HUES48 (cell line): ENCODE measurements at regions not wholly inside any gene's neighbourhood (a gene's known extent, or its start where the extent isn't known, plus 50 kb on each side); places are given as distances from the start of the nearest gene placed in this dataset.

Experiments
- H3K27ac ChIP-seq: one replicate; pipeline ENCODE4 v1.7.0; 2013; ENCODE audit warnings: low read depth, low read length, inconsistent platforms
- H3K27me3 ChIP-seq: 2 replicates; pipeline ENCODE4 v1.6.1; 2013; ENCODE audit warnings: mild to moderate bottlenecking, low read length; ENCODE audit not compliant: control insufficient read depth, insufficient read depth
- H3K36me3 ChIP-seq: 2 replicates; pipeline ENCODE4 v1.6.1; 2013; ENCODE audit warnings: low read length; ENCODE audit not compliant: control insufficient read depth, insufficient read depth
- H3K4me1 ChIP-seq: 2 replicates; pipeline ENCODE4 v1.6.1; 2013; ENCODE audit warnings: mild to moderate bottlenecking, low read length; ENCODE audit not compliant: control insufficient read depth, insufficient read depth
- H3K4me3 ChIP-seq: 2 replicates; pipeline ENCODE4 v1.5.1; 2013; ENCODE audit warnings: mild to moderate bottlenecking, low read depth, low read length
- H3K9ac ChIP-seq: 2 replicates; pipeline ENCODE4 v1.6.1; 2013; ENCODE audit warnings: mild to moderate bottlenecking, low read depth, low read length, moderate library complexity
- H3K9me3 ChIP-seq: 2 replicates; pipeline ENCODE4 v1.6.1; 2013; ENCODE audit warnings: low read length; ENCODE audit not compliant: control insufficient read depth, insufficient read depth

DNA sequence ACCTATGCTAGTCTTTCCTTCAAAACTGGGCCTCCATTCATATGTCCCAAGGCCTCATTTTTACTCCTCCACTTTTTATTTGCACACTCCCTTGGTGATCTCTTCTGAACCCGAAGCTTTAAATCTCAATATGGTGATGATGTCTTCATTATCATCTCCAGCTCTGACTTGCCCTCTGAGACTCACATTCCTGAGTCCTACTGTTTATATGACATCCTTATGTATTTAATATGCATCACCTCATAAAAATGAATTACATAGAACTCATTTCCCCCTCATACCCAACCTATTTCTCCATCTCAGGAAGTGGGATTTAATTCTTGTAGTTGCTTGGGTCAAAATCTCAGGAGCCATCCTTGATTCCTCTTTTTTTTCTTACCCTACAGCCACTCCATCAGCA is 473.0 kb downstream of the EBF1 start:
- Histone ChIP-seq H3K27me3 (no peaks in the 10 kb centered on the region), H3K4me3 (no peak overlapping the region), H3K36me3 (no peaks in the 10 kb centered on the region), H3K9me3 (no peaks in the 10 kb centered on the region), H3K9ac (no peak overlapping the region), H3K4me1 (no peaks in the 10 kb centered on the region), H3K27ac (no peak overlapping the region)

DNA sequence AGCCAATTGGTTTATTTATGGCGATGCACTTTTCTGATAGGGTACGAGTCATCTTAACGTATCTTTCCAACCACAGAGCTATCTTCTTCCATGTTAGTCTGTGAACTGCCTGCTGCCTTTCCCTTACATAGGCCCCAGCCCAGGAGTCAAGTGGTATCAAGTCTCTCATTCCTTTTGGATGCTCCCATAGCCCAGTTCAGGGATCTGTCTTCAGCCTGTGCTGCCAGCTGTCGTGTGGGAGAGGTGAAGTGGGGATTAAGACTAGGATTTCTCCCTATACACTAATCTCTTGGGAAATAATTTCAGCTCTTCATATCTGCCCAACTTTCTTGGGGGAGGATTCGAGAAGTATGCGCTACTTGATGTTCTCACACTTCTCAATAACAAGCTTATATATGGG is 475.7 kb downstream of the EBF1 start:
- H3K4me3 ChIP-seq = no peak overlapping the region
- no peaks in the 10 kb centered on the region for H3K36me3 ChIP-seq
- H3K4me1 ChIP-seq = no peaks in the 10 kb centered on the region
- no peaks in the 10 kb centered on the region for H3K9me3 ChIP-seq
- H3K27ac ChIP-seq = no peak overlapping the region
- H3K27me3 ChIP-seq = no peaks in the 10 kb centered on the region
- no peak overlapping the region for H3K9ac ChIP-seq

DNA sequence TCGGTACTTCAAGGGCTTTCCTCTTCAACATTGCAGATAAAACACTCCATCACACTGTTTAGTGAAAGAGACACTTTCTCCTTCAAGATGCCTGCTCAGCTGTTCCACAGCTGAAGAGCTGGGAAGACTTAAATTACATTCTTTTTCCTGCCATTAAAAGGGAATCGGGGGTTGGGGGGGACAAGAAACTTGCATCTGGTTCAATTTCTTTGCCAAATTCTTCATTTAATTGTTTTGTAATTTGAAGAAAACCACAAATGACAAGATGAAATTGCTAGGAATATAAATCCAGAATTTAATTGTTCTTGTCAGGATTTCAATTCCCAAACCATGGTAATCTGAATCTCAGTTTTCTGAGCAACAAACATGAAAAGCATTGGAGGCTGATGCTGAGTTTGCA is 478.3 kb downstream of the EBF1 start:
- Histone ChIP-seq H3K9me3 (no peaks in the 10 kb centered on the region), H3K27ac (no peak overlapping the region), H3K9ac (no peak overlapping the region), H3K4me3 (no peak overlapping the region), H3K4me1 (no peaks in the 10 kb centered on the region), H3K27me3 (no peaks in the 10 kb centered on the region), H3K36me3 (no peaks in the 10 kb centered on the region)

DNA sequence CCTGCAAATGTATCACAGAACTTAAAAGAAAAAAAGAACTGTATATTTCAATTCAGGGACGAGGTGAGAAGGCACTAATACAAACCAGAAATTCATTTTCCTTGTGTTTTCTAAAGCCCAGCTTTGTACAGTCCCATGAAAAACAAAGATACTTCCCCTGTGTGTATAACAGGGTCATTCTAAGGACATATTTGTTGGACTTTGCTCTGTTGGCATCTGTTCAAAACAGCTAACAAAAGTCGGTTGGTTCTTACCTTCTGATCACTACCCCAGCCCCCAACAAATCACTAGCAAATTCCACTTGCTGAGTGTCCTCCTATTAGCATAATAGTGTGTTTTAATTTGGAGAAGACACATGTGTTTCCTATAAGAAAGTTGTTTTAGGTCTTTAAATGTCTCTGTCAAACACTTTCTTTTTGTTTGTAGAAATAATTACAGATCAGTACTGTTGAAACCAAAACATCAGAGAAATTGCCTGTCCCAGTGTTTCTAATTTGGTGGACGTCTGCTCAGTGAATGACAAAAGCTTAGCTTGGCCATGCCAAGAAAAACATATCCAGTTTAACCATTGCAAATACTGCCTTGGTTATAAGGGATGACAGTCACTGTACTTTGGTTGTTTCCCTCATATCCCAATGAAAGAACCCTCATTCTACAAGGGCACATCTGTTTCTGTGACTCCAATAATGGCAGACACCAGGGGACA is 480.5 kb downstream of the EBF1 start:
- H3K27ac ChIP-seq = no peak overlapping the region
- H3K4me1 ChIP-seq = no peaks in the 10 kb centered on the region
- H3K9ac ChIP-seq = no peak overlapping the region
- no peaks in the 10 kb centered on the region for H3K9me3 ChIP-seq
- no peaks in the 10 kb centered on the region for H3K27me3 ChIP-seq
- H3K4me3 ChIP-seq = no peak overlapping the region
- H3K36me3 ChIP-seq = no peaks in the 10 kb centered on the region

DNA sequence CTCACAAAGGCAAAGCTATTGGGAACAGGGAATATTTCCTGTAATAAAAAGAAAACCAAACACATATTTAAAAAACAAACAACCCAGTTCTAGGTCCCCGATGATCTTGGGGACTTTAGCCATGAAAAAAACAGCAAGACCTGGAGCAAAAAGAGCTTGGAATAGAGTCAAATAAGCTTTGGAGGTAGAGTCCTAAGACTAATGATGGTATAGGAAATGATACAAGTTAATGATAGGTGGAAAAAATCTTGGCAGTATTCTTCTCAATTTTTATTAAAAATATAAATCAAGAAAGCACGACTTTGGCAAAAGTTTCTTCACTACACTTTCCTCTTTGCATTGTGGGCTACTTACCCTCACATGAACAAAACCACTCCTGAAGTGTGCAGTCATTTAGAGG is 481.5 kb downstream of the EBF1 start:
- no peak overlapping the region for H3K4me3 ChIP-seq
- H3K9ac ChIP-seq = no peak overlapping the region
- no peaks in the 10 kb centered on the region for H3K27me3 ChIP-seq
- H3K36me3 ChIP-seq = no peaks in the 10 kb centered on the region
- H3K27ac ChIP-seq = no peak overlapping the region
- H3K9me3 ChIP-seq = no peaks in the 10 kb centered on the region
- no peaks in the 10 kb centered on the region for H3K4me1 ChIP-seq

DNA sequence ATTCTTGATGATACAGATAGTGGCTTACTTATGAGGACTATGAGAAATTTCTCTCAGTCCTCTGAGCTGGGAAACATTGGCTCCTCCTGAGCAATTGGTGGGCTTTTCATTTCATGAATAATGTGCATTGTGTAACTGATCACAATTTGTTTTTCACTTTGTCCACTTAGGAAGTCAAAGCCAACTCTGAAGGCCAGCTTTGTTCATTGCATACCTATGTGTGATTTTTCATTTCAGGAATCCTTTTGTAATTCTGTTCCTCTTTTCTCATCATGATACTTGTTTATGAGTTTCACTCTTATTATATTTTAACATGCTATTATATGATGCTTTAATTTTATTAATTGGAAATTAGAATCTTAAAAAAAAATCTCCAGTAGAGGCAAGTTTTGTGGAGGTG is 483.0 kb downstream of the EBF1 start:
- no peak overlapping the region for H3K27ac ChIP-seq

DNA sequence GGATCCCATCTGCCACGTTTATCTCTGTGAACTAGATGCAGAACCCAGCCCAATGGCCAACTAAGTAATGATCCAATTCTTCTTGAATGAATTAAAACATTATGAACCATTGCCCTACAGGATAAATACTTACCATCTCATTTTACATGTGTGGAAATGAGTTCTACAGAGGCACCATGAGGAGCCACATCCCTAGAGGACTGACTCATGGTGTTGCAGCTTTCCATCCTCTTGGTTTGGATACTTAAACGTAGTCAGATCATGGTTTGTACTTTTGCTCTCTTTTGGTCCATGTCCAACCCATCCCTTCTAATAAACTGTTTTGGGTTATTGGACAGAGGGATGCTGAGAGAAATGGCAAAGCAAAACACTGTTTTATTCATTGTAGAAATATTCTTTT is 484.8 kb downstream of the EBF1 start:
- Histone ChIP-seq H3K27ac (no peak overlapping the region), H3K36me3 (no peaks in the 10 kb centered on the region), H3K27me3 (no peaks in the 10 kb centered on the region), H3K4me1 (peaks cover under 1% of the 10 kb centered on the region; the same call in 1 of the 2 replicates), H3K9me3 (no peaks in the 10 kb centered on the region), H3K9ac (no peak overlapping the region), H3K4me3 (no peak overlapping the region)

More for the DNA sequence above, 483.0 kb downstream of the EBF1 start:
- no peaks in the 10 kb centered on the region for H3K36me3 ChIP-seq
- H3K9ac ChIP-seq = no peak overlapping the region
- no peak overlapping the region for H3K4me3 ChIP-seq
- no peaks in the 10 kb centered on the region for H3K9me3 ChIP-seq
- no peaks in the 10 kb centered on the region for H3K27me3 ChIP-seq
- no peaks in the 10 kb centered on the region for H3K4me1 ChIP-seq

DNA sequence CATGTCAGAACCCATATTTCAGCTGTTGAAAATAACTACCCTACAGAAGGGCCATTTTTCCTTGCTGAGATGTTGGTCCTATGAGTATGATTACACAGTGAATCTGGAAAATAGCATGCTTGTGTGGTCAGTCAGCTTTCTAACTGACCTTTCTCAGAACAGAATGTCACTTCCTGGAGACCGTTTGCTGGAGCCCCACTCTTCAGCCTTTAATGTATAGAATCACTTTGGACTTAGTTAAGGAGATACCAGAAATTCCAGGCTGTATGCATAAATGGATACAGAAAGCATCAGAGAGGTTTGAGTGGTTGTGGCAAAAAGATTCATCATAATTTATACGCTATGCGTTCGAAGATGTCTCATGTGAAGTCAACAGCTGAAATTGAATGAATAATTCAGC is 488.1 kb downstream of the EBF1 start:
- no peaks in the 10 kb centered on the region for H3K27me3 ChIP-seq
- no peak overlapping the region for H3K4me3 ChIP-seq
- no peak overlapping the region for H3K27ac ChIP-seq
- no peak overlapping the region for H3K9ac ChIP-seq
- H3K9me3 ChIP-seq = no peaks in the 10 kb centered on the region
- no peaks in the 10 kb centered on the region for H3K36me3 ChIP-seq
- H3K4me1 ChIP-seq = peaks cover 8% of the 10 kb centered on the region; the same call in 1 of the 2 replicates

DNA sequence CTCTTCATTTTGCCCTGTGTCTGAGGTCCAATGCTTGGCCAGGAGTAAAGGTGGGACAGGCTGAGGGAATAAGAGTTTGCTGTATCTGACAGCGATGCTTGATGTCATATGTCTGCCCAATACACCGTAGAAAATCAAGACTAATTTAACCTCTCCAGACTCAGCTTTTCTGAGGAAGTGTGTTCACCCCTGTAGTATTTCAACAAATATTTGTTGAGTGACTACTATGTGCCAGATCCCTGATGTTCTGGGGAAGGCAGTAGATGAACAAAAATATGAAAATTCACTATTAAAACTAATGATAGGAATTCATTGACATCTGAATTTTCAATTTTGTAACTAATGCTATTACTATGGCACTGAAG is 489.7 kb downstream of the EBF1 start:
- H3K4me1 ChIP-seq = peaks cover 8% of the 10 kb centered on the region; the same call in 1 of the 2 replicates
- no peak overlapping the region for H3K9ac ChIP-seq
- H3K36me3 ChIP-seq = no peaks in the 10 kb centered on the region
- H3K27me3 ChIP-seq = no peaks in the 10 kb centered on the region
- H3K27ac ChIP-seq = no peak overlapping the region
- H3K9me3 ChIP-seq = no peaks in the 10 kb centered on the region
- no peak overlapping the region for H3K4me3 ChIP-seq

DNA sequence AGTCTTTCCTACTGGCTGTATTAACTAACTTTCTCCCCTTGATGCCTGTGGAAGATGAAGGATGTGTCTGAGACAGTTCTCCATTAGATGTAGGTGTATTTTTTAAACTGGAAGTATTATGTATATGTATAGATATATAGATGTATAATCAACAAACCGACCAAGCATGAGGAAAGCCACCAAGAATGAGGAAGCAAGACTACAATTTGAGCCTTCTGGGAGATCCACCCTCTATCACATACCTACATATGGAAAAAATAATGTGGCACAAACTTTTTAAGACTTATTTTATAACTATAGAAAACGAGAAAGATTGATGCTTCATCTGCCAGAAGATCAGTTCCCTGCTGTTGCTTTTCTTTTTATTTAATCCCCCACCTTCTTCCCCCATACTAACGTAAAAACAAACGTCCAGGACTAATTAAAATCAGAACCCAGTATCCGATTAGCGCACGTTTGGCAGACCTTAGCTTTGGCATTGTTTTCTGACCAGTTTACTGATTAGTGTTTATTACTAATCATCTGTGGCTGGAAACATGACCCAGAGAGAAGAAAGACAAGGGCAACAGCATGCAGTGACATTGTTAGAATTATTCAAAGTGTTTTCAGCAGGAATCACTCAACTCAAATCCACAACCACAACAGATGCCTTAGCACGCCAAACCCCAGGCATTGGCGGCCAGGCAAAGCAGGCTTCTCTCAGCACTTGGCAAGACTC is 490.2 kb downstream of the EBF1 start:
- Histone ChIP-seq H3K4me1 (peaks cover 8% of the 10 kb centered on the region; the same call in 1 of the 2 replicates), H3K36me3 (no peaks in the 10 kb centered on the region), H3K4me3 (no peak overlapping the region), H3K9ac (no peak overlapping the region), H3K9me3 (no peaks in the 10 kb centered on the region), H3K27ac (no peak overlapping the region), H3K27me3 (no peaks in the 10 kb centered on the region)

DNA sequence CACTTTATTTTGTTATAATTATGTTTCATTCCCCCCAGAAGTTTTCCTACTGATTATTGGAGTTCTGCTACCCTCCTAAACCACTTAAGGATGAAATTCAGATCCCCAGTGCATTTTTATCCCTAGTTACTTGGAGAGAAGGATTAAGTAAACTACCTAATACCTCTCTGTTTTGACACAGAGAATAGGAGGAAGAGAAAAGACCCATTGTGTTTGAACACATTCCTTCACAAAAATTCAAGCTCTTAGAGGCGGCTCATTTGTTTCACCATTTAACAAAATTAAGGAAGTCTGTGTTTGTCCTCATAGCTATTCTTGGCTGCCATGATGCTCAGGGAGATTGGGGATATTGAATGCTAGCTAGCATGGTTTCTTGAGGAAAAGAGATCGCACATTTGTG is 492.6 kb downstream of the EBF1 start:
- Histone ChIP-seq H3K36me3 (no peaks in the 10 kb centered on the region), H3K9me3 (no peaks in the 10 kb centered on the region), H3K4me1 (peaks cover 8% of the 10 kb centered on the region; the same call in 1 of the 2 replicates), H3K4me3 (no peak overlapping the region), H3K27ac (no peak overlapping the region), H3K27me3 (no peaks in the 10 kb centered on the region), H3K9ac (no peak overlapping the region)
